Liver (tissue), 3 donors: ENCODE measurements at regions not wholly inside any gene's neighbourhood (a gene's known extent, or its start where the extent isn't known, plus 50 kb on each side); places are given as distances from the start of the nearest gene placed in this dataset.
A peak's percentile ranks its signal among the peaks of the same experiment; 100 is the strongest.

Experiments
- ATF3 ChIP-seq: IDR thresholded peaks from 2 replicates; pipeline ENCODE4 v1.6.1; 2016; ENCODE audit warnings: antibody characterized with exemption
- HNF4A ChIP-seq, 2 donors: conservative IDR thresholded peaks; 2 replicates each; pipeline ENCODE4 v1.6.1; 2016; ENCODE audit warnings: antibody characterized with exemption in 2 of 2, mild to moderate bottlenecking in 2 of 2
- JUND ChIP-seq, 2 donors: IDR thresholded peaks; 2 replicates each; pipeline ENCODE4 v1.6.1; 2016; ENCODE audit warnings: antibody characterized with exemption in 2 of 2
- MAX ChIP-seq: IDR thresholded peaks from 2 replicates; pipeline ENCODE4 v1.6.1; 2016; ENCODE audit warnings: antibody characterized with exemption
- RAD21 ChIP-seq, 2 donors: IDR thresholded peaks; 2 replicates each; pipeline ENCODE4 v1.6.1; 2016; ENCODE audit warnings: antibody characterized with exemption in 2 of 2, mild to moderate bottlenecking in 2 of 2
- RXRA ChIP-seq, 2 donors: IDR thresholded peaks; 2 replicates each; pipeline ENCODE4 v1.6.1; 2017 to 2018; ENCODE audit warnings: antibody characterized with exemption in 2 of 2, mild to moderate bottlenecking in 1 of 2
- SP1 ChIP-seq: IDR thresholded peaks from 2 replicates; pipeline ENCODE4 v1.6.1; 2018; ENCODE audit warnings: antibody characterized with exemption, mild to moderate bottlenecking
- TAF1 ChIP-seq: conservative IDR thresholded peaks from 2 replicates; pipeline ENCODE4 v1.6.1; 2016; ENCODE audit warnings: antibody characterized with exemption, mild to moderate bottlenecking
- TF ChIP-seq, protein P1 (sequence below): fragments of 150-350 bp; IDR thresholded peaks from 2 replicates; pipeline ENCODE4 v1.5.1; 2017; ENCODE audit warnings: improper control_type of control experiment, low read depth, low read length; ENCODE audit not compliant: missing input control
- TF ChIP-seq, protein P2 (sequence below): IDR thresholded peaks from 2 replicates; pipeline ENCODE4 v1.6.1; 2016; ENCODE audit warnings: antibody characterized with exemption, mild to moderate bottlenecking
- donor health status: healthy.
- donor health status: healthy.

DNA sequence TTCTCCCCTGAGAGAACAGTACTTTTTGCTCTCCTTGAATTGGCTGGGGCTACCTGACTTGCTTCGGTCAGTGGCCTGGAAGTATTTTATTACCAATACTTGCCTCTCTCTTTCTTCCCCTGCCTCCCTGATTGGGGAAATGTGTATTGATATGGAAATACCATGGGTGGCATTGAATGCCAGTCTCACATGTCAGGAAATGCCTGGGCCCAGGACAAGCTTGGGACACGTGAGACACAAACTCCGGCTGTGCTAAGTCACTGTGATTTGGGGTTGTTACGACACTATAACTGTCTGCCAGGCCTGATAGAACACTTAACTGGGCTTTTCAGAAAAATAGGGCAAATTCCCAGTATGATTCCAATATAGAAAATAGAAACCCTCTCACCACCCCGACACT is 238.3 kb downstream of the GADD45G start:
- TF ChIP-seq RAD21 (IDR thresholded peaks at IDR 0.05): no peak
- TF ChIP-seq, protein P1, sequence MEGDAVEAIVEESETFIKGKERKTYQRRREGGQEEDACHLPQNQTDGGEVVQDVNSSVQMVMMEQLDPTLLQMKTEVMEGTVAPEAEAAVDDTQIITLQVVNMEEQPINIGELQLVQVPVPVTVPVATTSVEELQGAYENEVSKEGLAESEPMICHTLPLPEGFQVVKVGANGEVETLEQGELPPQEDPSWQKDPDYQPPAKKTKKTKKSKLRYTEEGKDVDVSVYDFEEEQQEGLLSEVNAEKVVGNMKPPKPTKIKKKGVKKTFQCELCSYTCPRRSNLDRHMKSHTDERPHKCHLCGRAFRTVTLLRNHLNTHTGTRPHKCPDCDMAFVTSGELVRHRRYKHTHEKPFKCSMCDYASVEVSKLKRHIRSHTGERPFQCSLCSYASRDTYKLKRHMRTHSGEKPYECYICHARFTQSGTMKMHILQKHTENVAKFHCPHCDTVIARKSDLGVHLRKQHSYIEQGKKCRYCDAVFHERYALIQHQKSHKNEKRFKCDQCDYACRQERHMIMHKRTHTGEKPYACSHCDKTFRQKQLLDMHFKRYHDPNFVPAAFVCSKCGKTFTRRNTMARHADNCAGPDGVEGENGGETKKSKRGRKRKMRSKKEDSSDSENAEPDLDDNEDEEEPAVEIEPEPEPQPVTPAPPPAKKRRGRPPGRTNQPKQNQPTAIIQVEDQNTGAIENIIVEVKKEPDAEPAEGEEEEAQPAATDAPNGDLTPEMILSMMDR: no peak
- no peak for TF ChIP-seq MAX
- no peak for TF ChIP-seq RXRA (IDR thresholded peaks at IDR 0.05)
- TF ChIP-seq HNF4A (conservative IDR thresholded peaks at IDR 0.05): peak in 1 of 2 donors; percentile 16
- TF ChIP-seq, protein P2, sequence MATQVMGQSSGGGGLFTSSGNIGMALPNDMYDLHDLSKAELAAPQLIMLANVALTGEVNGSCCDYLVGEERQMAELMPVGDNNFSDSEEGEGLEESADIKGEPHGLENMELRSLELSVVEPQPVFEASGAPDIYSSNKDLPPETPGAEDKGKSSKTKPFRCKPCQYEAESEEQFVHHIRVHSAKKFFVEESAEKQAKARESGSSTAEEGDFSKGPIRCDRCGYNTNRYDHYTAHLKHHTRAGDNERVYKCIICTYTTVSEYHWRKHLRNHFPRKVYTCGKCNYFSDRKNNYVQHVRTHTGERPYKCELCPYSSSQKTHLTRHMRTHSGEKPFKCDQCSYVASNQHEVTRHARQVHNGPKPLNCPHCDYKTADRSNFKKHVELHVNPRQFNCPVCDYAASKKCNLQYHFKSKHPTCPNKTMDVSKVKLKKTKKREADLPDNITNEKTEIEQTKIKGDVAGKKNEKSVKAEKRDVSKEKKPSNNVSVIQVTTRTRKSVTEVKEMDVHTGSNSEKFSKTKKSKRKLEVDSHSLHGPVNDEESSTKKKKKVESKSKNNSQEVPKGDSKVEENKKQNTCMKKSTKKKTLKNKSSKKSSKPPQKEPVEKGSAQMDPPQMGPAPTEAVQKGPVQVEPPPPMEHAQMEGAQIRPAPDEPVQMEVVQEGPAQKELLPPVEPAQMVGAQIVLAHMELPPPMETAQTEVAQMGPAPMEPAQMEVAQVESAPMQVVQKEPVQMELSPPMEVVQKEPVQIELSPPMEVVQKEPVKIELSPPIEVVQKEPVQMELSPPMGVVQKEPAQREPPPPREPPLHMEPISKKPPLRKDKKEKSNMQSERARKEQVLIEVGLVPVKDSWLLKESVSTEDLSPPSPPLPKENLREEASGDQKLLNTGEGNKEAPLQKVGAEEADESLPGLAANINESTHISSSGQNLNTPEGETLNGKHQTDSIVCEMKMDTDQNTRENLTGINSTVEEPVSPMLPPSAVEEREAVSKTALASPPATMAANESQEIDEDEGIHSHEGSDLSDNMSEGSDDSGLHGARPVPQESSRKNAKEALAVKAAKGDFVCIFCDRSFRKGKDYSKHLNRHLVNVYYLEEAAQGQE: no peak
- no peak for TF ChIP-seq TAF1
- TF ChIP-seq JUND (IDR thresholded peaks at IDR 0.05): no peak
- TF ChIP-seq ATF3: no peak
- no peak for TF ChIP-seq SP1
